ENCODE measurements at regions not wholly inside any gene's neighbourhood (a gene's known extent, or its start where the extent isn't known, plus 50 kb on each side); places are given as distances from the start of the nearest gene placed in this dataset.

DNA sequence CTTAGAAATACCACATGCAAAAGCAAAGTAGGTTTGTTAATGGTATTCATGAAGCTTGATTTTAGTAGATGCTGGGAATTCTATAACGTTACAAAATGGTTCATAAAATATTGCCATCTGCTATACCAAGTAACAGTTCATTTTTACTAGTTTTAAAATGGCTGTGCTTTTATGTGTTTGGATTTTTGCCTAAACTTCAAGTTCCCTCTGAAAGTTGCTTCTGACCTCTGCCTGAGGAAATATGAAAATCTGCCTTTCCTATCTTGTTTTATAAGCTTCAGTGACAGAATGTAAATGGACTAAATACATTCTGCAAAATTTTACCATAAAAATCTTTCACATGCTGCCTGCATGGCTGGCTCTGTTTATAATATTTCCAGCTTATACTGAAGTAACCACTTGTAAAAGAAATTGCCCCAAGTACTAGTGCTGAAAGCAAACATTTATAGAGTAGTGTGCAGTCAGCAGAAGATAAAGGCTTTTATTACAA, 560.7 kb upstream of the ROBO2 start:
- TF ChIP-seq POLR2A (IDR thresholded peaks at IDR 0.05) (no peak), CTCF (IDR thresholded peaks at IDR 0.05) (no peak)

All from stomach (tissue), 4 donors.